GM18907 (cell line): ENCODE measurements at regions not wholly inside any gene's neighbourhood (a gene's known extent, or its start where the extent isn't known, plus 50 kb on each side); places are given as distances from the start of the nearest gene placed in this dataset.
A peak's percentile ranks its signal among the peaks of the same experiment; 100 is the strongest.

Source experiments
- ATAC-seq: cut with Tn5 transposase; IDR thresholded peaks from one replicate; pipeline ENCODE4 v1.9.1; 2021; ENCODE audit warnings: mild to moderate bottlenecking, moderate library complexity; ENCODE audit not compliant: unreplicated experiment

- ATAC-seq = peak; percentile 94
Measured at GRCh38 chr2:8049851-8050571, 631.8 kb upstream of the ID2 start.

- ATAC-seq = no peak
Measured at GRCh38 chr2:8053216-8053615, 628.6 kb upstream of the ID2 start.

- no peak for ATAC-seq
Measured at GRCh38 chr2:8054070-8054469, 627.8 kb upstream of the ID2 start.

- ATAC-seq = no peak
Measured at GRCh38 chr2:8058652-8059051, 623.2 kb upstream of the ID2 start.

GRCh38 chr2:8059255-8059654 is 622.6 kb upstream of the ID2 start:
- no peak for ATAC-seq

GRCh38 chr2:8059794-8060193 is 622.1 kb upstream of the ID2 start:
- no peak for ATAC-seq

GRCh38 chr2:8061219-8061618 is 620.6 kb upstream of the ID2 start:
- no peak for ATAC-seq

GRCh38 chr2:8064603-8065002 is 617.3 kb upstream of the ID2 start:
- ATAC-seq = no peak

- no peak for ATAC-seq
Measured at GRCh38 chr2:8065191-8065590, 616.7 kb upstream of the ID2 start.

- ATAC-seq = no peak
Measured at GRCh38 chr2:8067784-8068336, 614.0 kb upstream of the ID2 start.

GRCh38 chr2:8072907-8073306 is 608.9 kb upstream of the ID2 start:
- no peak for ATAC-seq

- ATAC-seq = no peak
Measured at GRCh38 chr2:8073916-8074315, 607.9 kb upstream of the ID2 start.

GRCh38 chr2:8076448-8077342 is 605.2 kb upstream of the ID2 start:
- no peak for ATAC-seq

- no peak for ATAC-seq
Measured at GRCh38 chr2:8078705-8079104, 603.2 kb upstream of the ID2 start.

GRCh38 chr2:8080063-8080462 is 601.8 kb upstream of the ID2 start:
- ATAC-seq = no peak

- no peak for ATAC-seq
Measured at GRCh38 chr2:8081130-8081529, 600.7 kb upstream of the ID2 start.

- no peak for ATAC-seq
Measured at GRCh38 chr2:8082840-8083239, 599.0 kb upstream of the ID2 start.

- ATAC-seq = no peak
Measured at GRCh38 chr2:8086357-8086756, 595.5 kb upstream of the ID2 start.

- ATAC-seq = no peak
Measured at GRCh38 chr2:8086796-8087479, 594.9 kb upstream of the ID2 start.

- ATAC-seq = no peak
Measured at GRCh38 chr2:8087480-8087840, 594.4 kb upstream of the ID2 start.

GRCh38 chr2:8088810-8089209 is 593.0 kb upstream of the ID2 start:
- no peak for ATAC-seq
